ENCODE measurements at regions not wholly inside any gene's neighbourhood (a gene's known extent, or its start where the extent isn't known, plus 50 kb on each side); places are given as distances from the start of the nearest gene placed in this dataset.

- H3K9me3 ChIP-seq (ENCODE audit: control insufficient read depth, low read length) = no peaks in the 10 kb centered on the region
- peaks cover 3% of the 10 kb centered on the region for H3K4me1 ChIP-seq (ENCODE audit: control insufficient read depth, insufficient read depth, low read length)
- no peak overlapping the region for H3K4me3 ChIP-seq (ENCODE audit: low read length)
- DNase-seq (ENCODE audit: low read depth) = no peak
- no peak overlapping the region for H3K9ac ChIP-seq (ENCODE audit: low read length)
- peaks cover 13% of the 10 kb centered on the region for H3K27me3 ChIP-seq (replicated peaks; ENCODE audit: control insufficient read depth, insufficient read depth, low read length)
- H3K36me3 ChIP-seq (ENCODE audit: control insufficient read depth, insufficient read depth, low read length, severe bottlenecking) = no peaks in the 10 kb centered on the region
Observed at GRCh38 chr18:57249179-57249578, 102.3 kb downstream of the BOD1L2 start.

DNA sequence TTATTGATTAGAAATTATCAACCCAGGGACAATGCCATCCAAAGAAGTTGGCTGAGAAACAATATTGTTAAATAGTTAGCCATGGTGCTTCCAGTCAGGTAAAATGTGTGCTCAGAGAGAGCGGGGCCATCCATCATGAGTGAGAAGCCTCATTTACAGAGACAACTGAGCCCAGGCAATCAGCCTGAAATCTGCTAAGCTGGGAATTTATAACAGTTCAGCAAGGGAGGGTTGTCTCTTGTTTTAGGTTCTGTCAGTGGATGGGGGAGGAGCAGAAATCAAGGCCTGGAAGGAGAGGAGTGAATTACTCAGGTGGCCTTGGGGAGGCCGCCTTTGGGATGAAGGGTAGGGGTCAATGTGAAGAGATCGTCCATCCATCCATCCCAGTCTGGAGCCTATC lies 102.5 kb upstream of the ST8SIA3 start:
- H3K4me3 ChIP-seq (ENCODE audit: low read length) = no peak overlapping the region
- no peak overlapping the region for H3K9ac ChIP-seq (ENCODE audit: low read length)
- peaks cover 3% of the 10 kb centered on the region for H3K4me1 ChIP-seq (ENCODE audit: control insufficient read depth, insufficient read depth, low read length)
- H3K27me3 ChIP-seq (replicated peaks; ENCODE audit: control insufficient read depth, insufficient read depth, low read length) = peaks cover 10% of the 10 kb centered on the region
- no peak for DNase-seq (ENCODE audit: low read depth)
- H3K36me3 ChIP-seq (ENCODE audit: control insufficient read depth, insufficient read depth, low read length, severe bottlenecking) = no peaks in the 10 kb centered on the region
- H3K9me3 ChIP-seq (ENCODE audit: control insufficient read depth, low read length) = no peaks in the 10 kb centered on the region

- no peak overlapping the region for H3K4me3 ChIP-seq (ENCODE audit: low read length)
- no peak for DNase-seq (ENCODE audit: low read depth)
- peaks cover 9% of the 10 kb centered on the region for H3K27me3 ChIP-seq (replicated peaks; ENCODE audit: control insufficient read depth, insufficient read depth, low read length)
- no peak overlapping the region for H3K9ac ChIP-seq (ENCODE audit: low read length)
- peaks cover 3% of the 10 kb centered on the region for H3K4me1 ChIP-seq (ENCODE audit: control insufficient read depth, insufficient read depth, low read length)
- no peaks in the 10 kb centered on the region for H3K9me3 ChIP-seq (ENCODE audit: control insufficient read depth, low read length)
- no peaks in the 10 kb centered on the region for H3K36me3 ChIP-seq (ENCODE audit: control insufficient read depth, insufficient read depth, low read length, severe bottlenecking)
Observed at GRCh38 chr18:57251747-57252146, 100.6 kb upstream of the ST8SIA3 start.

GRCh38 chr18:57253903-57254302 lies 98.5 kb upstream of the ST8SIA3 start:
- peaks cover 3% of the 10 kb centered on the region for H3K27me3 ChIP-seq (replicated peaks; ENCODE audit: control insufficient read depth, insufficient read depth, low read length)
- no peaks in the 10 kb centered on the region for H3K9me3 ChIP-seq (ENCODE audit: control insufficient read depth, low read length)
- H3K36me3 ChIP-seq (ENCODE audit: control insufficient read depth, insufficient read depth, low read length, severe bottlenecking) = no peaks in the 10 kb centered on the region
- no peak for DNase-seq (ENCODE audit: low read depth)
- peaks cover 3% of the 10 kb centered on the region for H3K4me1 ChIP-seq (ENCODE audit: control insufficient read depth, insufficient read depth, low read length)
- no peak overlapping the region for H3K4me3 ChIP-seq (ENCODE audit: low read length)
- H3K9ac ChIP-seq (ENCODE audit: low read length) = no peak overlapping the region

DNA sequence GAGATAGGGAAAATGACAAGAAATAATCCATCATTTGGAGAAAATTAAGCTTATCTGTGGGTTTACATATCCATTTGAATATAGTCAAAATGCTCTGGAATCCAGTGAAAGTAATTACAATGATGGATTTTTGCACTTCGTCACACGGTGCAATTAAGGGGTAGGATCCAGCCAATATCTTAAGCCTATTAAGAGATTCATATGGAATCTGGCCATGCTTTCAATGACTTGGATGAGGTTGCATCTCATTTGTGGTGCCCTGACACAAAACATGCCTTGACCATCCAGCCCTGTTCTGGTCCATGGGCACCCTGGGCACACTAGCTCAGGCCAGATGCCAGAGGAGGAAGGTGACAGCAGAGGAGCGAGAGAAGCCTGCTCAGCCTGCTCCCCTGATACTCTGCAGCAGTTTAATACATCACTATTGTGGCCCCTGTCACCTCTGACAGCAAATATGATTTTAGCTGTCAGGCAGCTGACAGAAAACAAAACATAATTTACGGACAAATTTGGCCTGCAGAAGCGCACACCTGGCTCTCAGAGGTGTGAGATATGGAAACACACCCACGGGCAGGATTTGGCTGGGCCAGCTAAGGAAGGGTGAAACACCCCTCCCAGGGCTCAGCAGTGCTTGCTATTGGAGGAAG lies 94.1 kb upstream of the ST8SIA3 start:
- Histone ChIP-seq H3K4me1 (ENCODE audit: control insufficient read depth, insufficient read depth, low read length) (no peaks in the 10 kb centered on the region), H3K9me3 (ENCODE audit: control insufficient read depth, low read length) (no peaks in the 10 kb centered on the region), H3K4me3 (ENCODE audit: low read length) (no peak overlapping the region), H3K9ac (ENCODE audit: low read length) (no peak overlapping the region), H3K27me3 (replicated peaks; ENCODE audit: control insufficient read depth, insufficient read depth, low read length) (peaks cover 3% of the 10 kb centered on the region), H3K36me3 (ENCODE audit: control insufficient read depth, insufficient read depth, low read length, severe bottlenecking) (no peaks in the 10 kb centered on the region)
- DNase-seq (ENCODE audit: low read depth) = no peak

DNA sequence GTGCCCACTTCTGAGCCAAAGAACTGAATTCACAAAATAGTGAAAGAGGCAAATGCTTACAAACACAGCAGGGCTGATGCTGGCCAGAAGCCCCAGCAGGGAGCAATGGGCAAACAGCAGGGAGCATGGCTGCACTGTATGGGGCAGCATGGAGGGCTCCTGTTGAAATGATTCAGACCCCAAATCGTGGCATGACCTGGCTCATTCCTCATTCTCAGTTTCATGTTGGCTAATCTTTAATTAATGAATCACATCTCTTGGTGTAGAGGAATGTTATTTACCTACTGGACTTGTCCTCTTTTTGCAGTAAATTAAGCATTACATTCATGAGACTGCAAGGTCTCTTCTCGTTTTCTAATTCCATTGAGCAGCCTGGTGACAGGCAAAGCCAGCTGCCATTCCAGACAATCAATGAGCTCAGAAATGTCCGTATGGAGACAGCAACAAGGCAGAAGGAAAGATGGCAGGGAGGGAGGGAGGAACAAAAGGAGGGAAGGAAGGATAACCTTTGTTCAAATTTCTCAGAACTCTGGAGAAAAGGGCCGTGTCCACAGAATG lies 84.9 kb upstream of the ST8SIA3 start:
- Histone ChIP-seq H3K9me3 (ENCODE audit: control insufficient read depth, low read length) (no peaks in the 10 kb centered on the region), H3K4me1 (ENCODE audit: control insufficient read depth, insufficient read depth, low read length) (no peaks in the 10 kb centered on the region), H3K9ac (ENCODE audit: low read length) (no peak overlapping the region), H3K36me3 (ENCODE audit: control insufficient read depth, insufficient read depth, low read length, severe bottlenecking) (no peaks in the 10 kb centered on the region), H3K27me3 (replicated peaks; ENCODE audit: control insufficient read depth, insufficient read depth, low read length) (no peaks in the 10 kb centered on the region), H3K4me3 (ENCODE audit: low read length) (no peak overlapping the region)
- no peak for DNase-seq (ENCODE audit: low read depth)

DNA sequence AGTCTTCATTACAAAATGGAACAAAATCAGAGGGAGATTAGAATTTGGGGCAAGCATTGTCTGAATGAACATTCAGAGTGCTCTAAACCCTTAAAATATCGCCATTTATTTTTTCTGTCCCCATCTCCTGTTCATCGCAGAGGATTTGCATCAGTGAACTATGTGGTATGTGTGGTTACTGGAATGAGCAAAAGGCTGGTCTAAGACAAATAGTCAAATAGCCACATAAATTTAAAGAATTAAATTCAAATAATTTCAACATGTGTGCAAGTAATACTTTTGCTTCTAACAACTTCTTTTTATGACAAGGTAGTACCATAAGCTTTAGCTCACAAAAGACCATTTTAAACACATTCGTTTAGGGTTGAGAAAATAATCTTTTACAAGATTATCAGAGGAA lies 82.6 kb upstream of the ST8SIA3 start:
- Histone ChIP-seq H3K36me3 (ENCODE audit: control insufficient read depth, insufficient read depth, low read length, severe bottlenecking) (no peaks in the 10 kb centered on the region), H3K27me3 (replicated peaks; ENCODE audit: control insufficient read depth, insufficient read depth, low read length) (peaks cover 5% of the 10 kb centered on the region), H3K9me3 (ENCODE audit: control insufficient read depth, low read length) (no peaks in the 10 kb centered on the region), H3K9ac (ENCODE audit: low read length) (no peak overlapping the region), H3K4me3 (ENCODE audit: low read length) (no peak overlapping the region), H3K4me1 (ENCODE audit: control insufficient read depth, insufficient read depth, low read length) (no peaks in the 10 kb centered on the region)
- no peak for DNase-seq (ENCODE audit: low read depth)

DNA sequence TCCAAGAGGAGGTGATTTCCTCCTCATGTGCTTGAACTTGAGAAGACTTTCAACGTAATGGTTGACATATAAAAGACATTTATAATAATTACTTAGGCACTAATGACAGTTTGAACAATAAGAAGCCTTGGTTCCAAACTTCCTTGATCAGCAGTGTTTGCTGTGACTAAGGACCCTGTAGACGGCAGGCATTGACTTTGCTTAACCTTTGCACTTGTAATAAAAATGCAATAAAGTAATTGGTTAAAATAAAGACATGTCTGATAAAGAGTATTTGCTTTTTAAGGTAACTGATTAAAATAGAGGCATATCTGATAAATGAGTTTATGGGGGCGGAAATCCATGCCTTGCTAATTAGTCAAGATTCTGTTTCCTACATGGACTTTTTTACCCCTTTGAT lies 82.2 kb upstream of the ST8SIA3 start:
- Histone ChIP-seq H3K9me3 (ENCODE audit: control insufficient read depth, low read length) (no peaks in the 10 kb centered on the region), H3K27me3 (replicated peaks; ENCODE audit: control insufficient read depth, insufficient read depth, low read length) (peaks cover 5% of the 10 kb centered on the region), H3K4me1 (ENCODE audit: control insufficient read depth, insufficient read depth, low read length) (no peaks in the 10 kb centered on the region), H3K36me3 (ENCODE audit: control insufficient read depth, insufficient read depth, low read length, severe bottlenecking) (no peaks in the 10 kb centered on the region), H3K9ac (ENCODE audit: low read length) (no peak overlapping the region), H3K4me3 (ENCODE audit: low read length) (no peak overlapping the region)
- no peak for DNase-seq (ENCODE audit: low read depth)

DNA sequence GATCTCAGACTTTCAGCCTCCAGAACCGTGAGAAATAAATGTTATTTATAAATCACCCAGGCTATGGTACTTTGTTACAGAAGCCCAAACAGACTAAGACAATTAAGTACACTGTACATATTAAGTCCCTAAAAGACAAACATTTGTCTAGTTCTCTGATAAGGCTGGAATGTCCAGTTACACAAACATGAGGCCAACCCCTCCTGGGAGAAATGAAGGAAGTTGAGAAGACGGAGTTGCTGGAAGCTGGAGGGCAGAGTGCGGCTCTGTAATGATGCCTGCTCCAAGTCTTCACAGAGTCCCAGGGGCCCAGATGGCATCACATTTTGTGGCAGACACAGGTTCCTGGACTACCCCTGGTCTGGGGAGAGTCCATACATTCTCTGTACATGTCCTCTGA lies 79.2 kb upstream of the ST8SIA3 start:
- Histone ChIP-seq H3K4me3 (ENCODE audit: low read length) (no peak overlapping the region), H3K9ac (ENCODE audit: low read length) (no peak overlapping the region), H3K9me3 (ENCODE audit: control insufficient read depth, low read length) (no peaks in the 10 kb centered on the region), H3K27me3 (replicated peaks; ENCODE audit: control insufficient read depth, insufficient read depth, low read length) (peaks cover 5% of the 10 kb centered on the region), H3K4me1 (ENCODE audit: control insufficient read depth, insufficient read depth, low read length) (no peaks in the 10 kb centered on the region), H3K36me3 (ENCODE audit: control insufficient read depth, insufficient read depth, low read length, severe bottlenecking) (no peaks in the 10 kb centered on the region)
- DNase-seq (ENCODE audit: low read depth) = no peak

DNA sequence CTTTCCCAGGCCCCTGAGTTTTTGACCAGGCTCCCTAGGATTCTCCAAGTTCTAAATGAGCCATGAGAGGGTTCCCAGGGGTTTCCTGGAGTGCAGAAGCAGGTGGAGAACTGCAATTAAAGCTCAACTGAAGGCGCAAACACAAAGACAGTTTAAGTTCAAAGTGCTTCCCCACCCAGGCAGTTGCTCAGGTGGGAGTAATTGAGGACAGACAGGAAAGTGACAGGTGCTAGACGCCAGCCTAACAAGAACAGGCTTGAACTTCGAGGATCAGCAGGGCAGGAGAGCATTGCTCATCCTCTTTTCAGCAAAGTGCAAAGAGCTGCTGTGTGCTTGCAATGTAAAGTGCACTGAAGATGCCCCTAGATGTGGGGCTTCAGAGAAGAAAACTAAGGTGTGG lies 77.2 kb upstream of the ST8SIA3 start:
- no peak for DNase-seq (ENCODE audit: low read depth)
- no peak overlapping the region for H3K9ac ChIP-seq (ENCODE audit: low read length)
- H3K4me1 ChIP-seq (ENCODE audit: control insufficient read depth, insufficient read depth, low read length) = no peaks in the 10 kb centered on the region
- peaks cover 5% of the 10 kb centered on the region for H3K27me3 ChIP-seq (replicated peaks; ENCODE audit: control insufficient read depth, insufficient read depth, low read length)
- no peak overlapping the region for H3K4me3 ChIP-seq (ENCODE audit: low read length)
- no peaks in the 10 kb centered on the region for H3K9me3 ChIP-seq (ENCODE audit: control insufficient read depth, low read length)
- H3K36me3 ChIP-seq (ENCODE audit: control insufficient read depth, insufficient read depth, low read length, severe bottlenecking) = no peaks in the 10 kb centered on the region

GRCh38 chr18:57276829-57277228 lies 75.5 kb upstream of the ST8SIA3 start:
- H3K4me1 ChIP-seq (ENCODE audit: control insufficient read depth, insufficient read depth, low read length) = no peaks in the 10 kb centered on the region
- no peak for DNase-seq (ENCODE audit: low read depth)
- no peak overlapping the region for H3K4me3 ChIP-seq (ENCODE audit: low read length)
- H3K27me3 ChIP-seq (replicated peaks; ENCODE audit: control insufficient read depth, insufficient read depth, low read length) = peaks cover 5% of the 10 kb centered on the region
- H3K9me3 ChIP-seq (ENCODE audit: control insufficient read depth, low read length) = no peaks in the 10 kb centered on the region
- no peaks in the 10 kb centered on the region for H3K36me3 ChIP-seq (ENCODE audit: control insufficient read depth, insufficient read depth, low read length, severe bottlenecking)
- no peak overlapping the region for H3K9ac ChIP-seq (ENCODE audit: low read length)

GRCh38 chr18:57278933-57279332 lies 73.4 kb upstream of the ST8SIA3 start:
- no peak overlapping the region for H3K9ac ChIP-seq (ENCODE audit: low read length)
- no peak for DNase-seq (ENCODE audit: low read depth)
- H3K9me3 ChIP-seq (ENCODE audit: control insufficient read depth, low read length) = no peaks in the 10 kb centered on the region
- H3K4me3 ChIP-seq (ENCODE audit: low read length) = no peak overlapping the region
- no peaks in the 10 kb centered on the region for H3K36me3 ChIP-seq (ENCODE audit: control insufficient read depth, insufficient read depth, low read length, severe bottlenecking)
- no peaks in the 10 kb centered on the region for H3K4me1 ChIP-seq (ENCODE audit: control insufficient read depth, insufficient read depth, low read length)
- no peaks in the 10 kb centered on the region for H3K27me3 ChIP-seq (replicated peaks; ENCODE audit: control insufficient read depth, insufficient read depth, low read length)

Data from adipocyte (in vitro differentiated cells).